GM13977 (cell line): ENCODE measurements at regions not wholly inside any gene's neighbourhood (a gene's known extent, or its start where the extent isn't known, plus 50 kb on each side); places are given as distances from the start of the nearest gene placed in this dataset.

ENCODE experiments used
- DNase-seq: peaks from one replicate; pipeline ENCODE4 v3.0.0; 2012; ENCODE audit warnings: low spot score
- CTCF ChIP-seq: IDR thresholded peaks from 2 replicates; pipeline ENCODE4 v1.5.1; 2012; ENCODE audit warnings: mild to moderate bottlenecking, control low read depth; ENCODE audit not compliant: insufficient read depth; ENCODE audit errors: extremely low read depth, missing control alignments
- in situ Hi-C: fragments of 300-500 bp; cut with MboI; formaldehyde crosslinking; loops from one replicate; pipeline ENCODE4 v1.12.0; 2022; ENCODE audit warnings: low sequenced_read_pairs, low pct_unique_long_range_greater_than_20kb, mixed read lengths, inconsistent platforms; ENCODE audit not compliant: unreplicated experiment

- no peak for DNase-seq
- TF ChIP-seq CTCF = no peak
- in situ Hi-C loops = no loop called here
Measured at GRCh38 chr5:40416098-40416497, 263.6 kb upstream of the PTGER4 start.

GRCh38 chr5:40414922-40415321, 264.8 kb upstream of the PTGER4 start:
- TF ChIP-seq CTCF = no peak
- in situ Hi-C loops = no loop called here

DNA sequence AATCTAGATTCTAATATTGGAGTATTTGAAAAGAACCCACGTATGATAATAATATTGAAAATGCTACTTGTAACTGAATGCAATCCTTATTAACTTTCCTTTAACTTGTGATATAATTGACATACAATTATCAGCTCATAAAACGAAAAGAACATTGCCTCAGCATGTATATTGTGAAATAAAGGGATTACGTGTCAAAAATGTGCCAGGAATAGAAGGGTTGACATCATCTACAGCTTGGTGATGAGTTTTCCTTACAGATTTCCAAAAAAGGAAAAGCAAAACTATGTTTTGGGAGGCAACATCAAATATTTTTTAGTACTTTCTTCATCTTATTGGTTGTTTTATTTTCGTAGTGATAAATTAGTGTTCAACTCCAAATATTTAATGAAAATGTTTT, 266.0 kb upstream of the PTGER4 start:
- in situ Hi-C loops = no loop called here

More at GRCh38 chr5:40414922-40415321, 264.8 kb upstream of the PTGER4 start:
- DNase-seq = no peak

DNA sequence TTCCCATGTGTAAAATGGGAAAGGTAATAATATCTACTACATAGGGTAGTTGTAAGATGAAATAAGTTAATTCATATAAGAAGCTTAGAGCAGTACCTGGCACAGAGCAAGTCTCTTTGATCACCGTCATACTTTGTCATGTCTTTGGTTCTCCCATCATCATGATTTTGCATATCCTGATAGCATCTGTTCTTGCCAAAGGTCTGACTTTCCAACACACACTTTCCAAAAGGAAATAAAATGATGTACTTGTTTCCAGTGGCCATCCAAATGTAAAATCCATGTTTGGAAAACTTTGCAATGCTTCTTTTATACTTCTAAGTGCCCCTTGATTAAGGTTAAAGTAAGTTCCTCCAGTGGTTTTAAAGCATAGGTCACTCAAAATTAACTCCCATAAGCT, 266.9 kb upstream of the PTGER4 start:
- TF ChIP-seq CTCF = no peak
- no peak for DNase-seq
- in situ Hi-C loops = no loop called here

More for the DNA sequence above, 266.0 kb upstream of the PTGER4 start:
- no peak for TF ChIP-seq CTCF
- DNase-seq = no peak

- DNase-seq = no peak
- in situ Hi-C loops = no loop called here
- no peak for TF ChIP-seq CTCF
Measured at GRCh38 chr5:40410964-40411635, 268.6 kb upstream of the PTGER4 start.

DNA sequence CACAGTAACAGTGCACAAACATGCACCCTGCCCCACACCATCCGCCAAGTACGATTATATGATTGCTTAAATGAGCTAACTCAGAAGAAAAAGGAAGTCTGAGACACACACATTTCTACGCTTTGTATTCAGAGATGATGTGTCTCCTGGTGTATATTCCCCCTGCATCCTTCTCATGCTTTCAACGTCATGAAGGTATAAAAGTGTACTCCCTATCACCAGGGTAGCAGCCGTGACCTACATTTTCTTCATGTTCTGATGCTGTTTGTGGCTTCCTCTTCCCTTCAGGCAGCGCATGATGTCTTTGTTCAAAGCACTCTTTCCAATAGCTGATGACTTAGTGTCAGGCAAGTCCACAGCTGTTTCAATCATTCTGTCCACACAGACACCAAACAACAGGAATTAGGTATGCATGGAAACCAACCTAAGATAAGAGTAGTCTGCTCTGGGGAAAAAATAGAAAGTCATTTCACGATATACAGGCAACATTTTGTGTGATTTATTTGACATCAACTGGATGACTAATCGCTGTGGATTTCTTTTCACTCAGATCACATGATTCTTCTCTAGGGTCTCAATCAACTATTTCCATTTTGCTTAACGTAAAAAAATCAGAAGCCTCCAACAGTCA, 269.4 kb upstream of the PTGER4 start:
- in situ Hi-C loops = no loop called here
- TF ChIP-seq CTCF = no peak
- DNase-seq = no peak
